ENCODE measurements at regions not wholly inside any gene's neighbourhood (a gene's known extent, or its start where the extent isn't known, plus 50 kb on each side); places are given as distances from the start of the nearest gene placed in this dataset.

DNA sequence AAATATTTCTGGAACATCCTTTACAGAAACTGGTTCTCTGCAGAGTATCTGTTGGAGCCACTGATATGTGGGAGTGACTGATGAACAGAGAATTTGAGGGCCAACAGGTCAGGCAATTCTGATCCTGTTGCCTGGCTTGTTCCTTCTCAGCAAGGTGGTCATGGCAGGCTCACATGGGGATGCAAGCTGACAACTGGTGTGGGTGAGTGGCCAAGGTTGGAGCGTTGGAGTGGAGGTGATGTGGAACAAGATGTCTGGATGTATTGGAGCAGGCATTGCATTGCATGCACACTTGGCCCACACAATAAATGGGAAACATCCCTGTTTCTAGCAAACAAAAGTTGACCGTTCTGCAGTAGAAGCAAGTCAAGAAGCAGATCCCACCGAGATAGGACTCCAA, 380.7 kb downstream of the ZNF536 start:
- ChIA-PET CTCF (no interaction called here), POLR2A (no interaction called here)
- Histone ChIP-seq H3K4me1 (ENCODE audit: insufficient read depth, low read length) (no peaks in the 10 kb centered on the region), H3K27ac (ENCODE audit: low read depth, low read length) (no peak overlapping the region), H3K9me3 (ENCODE audit: low read length) (no peaks in the 10 kb centered on the region), H3K4me3 (ENCODE audit: low read length) (no peak overlapping the region), H3K27me3 (ENCODE audit: insufficient read depth, low read length, poor library complexity, severe bottlenecking) (no peaks in the 10 kb centered on the region), H3K36me3 (ENCODE audit: insufficient read depth, low read length) (no peaks in the 10 kb centered on the region)
- Mint-ChIP-seq H3K4me3 (no peak overlapping the region), H3K27ac (no peak overlapping the region), H3K9me3 (peaks cover 0 to 11% (median 7%) of the 10 kb centered on the region in 5 donors), H3K27me3 (peaks cover 2 to 3% of the 10 kb centered on the region in 2 donors), H3K36me3 (no peaks in the 10 kb centered on the region), H3K4me1 (no peaks in the 10 kb centered on the region)
- DNase-seq = no peak

DNA sequence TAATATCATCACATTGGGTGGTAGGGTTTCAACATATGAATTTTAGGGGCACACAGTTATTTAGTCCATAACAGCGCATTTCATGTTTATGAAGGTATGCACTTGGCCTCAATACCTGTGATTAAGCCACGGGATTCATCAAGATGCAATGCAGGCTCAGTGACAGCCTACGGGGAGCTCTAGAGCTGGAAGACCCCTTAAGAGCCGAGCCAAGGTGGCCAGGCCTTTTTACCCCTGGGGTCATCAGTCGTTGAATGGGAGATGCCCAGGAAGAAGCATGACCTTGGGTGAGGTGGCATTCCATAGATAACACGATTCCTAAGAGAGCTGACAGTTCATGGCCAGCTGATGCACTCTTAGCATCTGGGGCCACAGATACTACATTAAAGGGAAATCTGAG, 380.0 kb downstream of the ZNF536 start:
- Histone ChIP-seq H3K27me3 (ENCODE audit: insufficient read depth, low read length, poor library complexity, severe bottlenecking) (no peaks in the 10 kb centered on the region), H3K4me3 (ENCODE audit: low read length) (no peak overlapping the region), H3K4me1 (ENCODE audit: insufficient read depth, low read length) (no peaks in the 10 kb centered on the region), H3K36me3 (ENCODE audit: insufficient read depth, low read length) (no peaks in the 10 kb centered on the region), H3K9me3 (ENCODE audit: low read length) (no peaks in the 10 kb centered on the region), H3K27ac (ENCODE audit: low read depth, low read length) (no peak overlapping the region)
- Mint-ChIP-seq H3K27ac (no peak overlapping the region), H3K4me3 (no peak overlapping the region), H3K27me3 (peaks cover 2 to 3% of the 10 kb centered on the region in 2 donors), H3K36me3 (no peaks in the 10 kb centered on the region), H3K4me1 (no peaks in the 10 kb centered on the region), H3K9me3 (peaks cover 0 to 11% (median 8%) of the 10 kb centered on the region in 5 donors)
- ChIA-PET CTCF (no interaction called here), POLR2A (no interaction called here)
- DNase-seq = no peak

DNA sequence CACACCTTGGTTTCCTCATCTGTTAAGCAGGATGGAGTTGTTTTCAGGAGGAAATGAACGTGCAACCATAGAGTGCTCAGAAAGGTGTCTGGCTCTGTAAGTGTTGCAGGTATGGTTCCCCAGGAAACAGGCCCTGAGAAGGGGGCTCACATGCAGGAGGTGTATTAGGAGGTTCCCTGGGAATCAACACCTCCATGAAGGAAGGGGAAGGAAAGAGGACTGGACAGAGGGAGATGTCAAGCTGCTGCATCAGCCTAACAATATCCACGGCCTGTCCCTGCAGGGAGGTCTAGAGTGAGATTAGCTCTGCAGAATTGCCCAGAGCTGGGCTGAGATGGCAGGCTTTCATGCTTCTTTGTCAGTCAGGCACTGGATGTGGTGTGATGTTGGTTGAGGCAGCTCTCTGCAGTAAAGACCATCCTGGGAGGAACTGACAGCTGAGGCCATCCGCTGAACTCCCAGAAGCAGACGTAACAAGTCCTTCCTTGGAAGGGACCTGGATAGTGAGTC, 373.3 kb downstream of the ZNF536 start:
- no peak overlapping the region for H3K27ac ChIP-seq (ENCODE audit: low read depth, low read length)
- Mint-ChIP-seq H3K9me3 (peaks cover 3 to 10% (median 6%) of the 10 kb centered on the region in 5 donors), H3K27me3 (peaks cover 7 to 8% of the 10 kb centered on the region in 2 donors), H3K4me1 (no peaks in the 10 kb centered on the region), H3K4me3 (no peak overlapping the region), H3K36me3 (no peaks in the 10 kb centered on the region), H3K27ac (no peak overlapping the region)
- H3K4me3 ChIP-seq (ENCODE audit: low read length) = no peak overlapping the region
- H3K4me1 ChIP-seq (ENCODE audit: insufficient read depth, low read length) = no peaks in the 10 kb centered on the region
- no peak for DNase-seq
- H3K36me3 ChIP-seq (ENCODE audit: insufficient read depth, low read length) = no peaks in the 10 kb centered on the region
- H3K9me3 ChIP-seq (ENCODE audit: low read length) = no peaks in the 10 kb centered on the region
- ChIA-PET POLR2A (no interaction called here), CTCF (no interaction called here)
- no peaks in the 10 kb centered on the region for H3K27me3 ChIP-seq (ENCODE audit: insufficient read depth, low read length, poor library complexity, severe bottlenecking)

DNA sequence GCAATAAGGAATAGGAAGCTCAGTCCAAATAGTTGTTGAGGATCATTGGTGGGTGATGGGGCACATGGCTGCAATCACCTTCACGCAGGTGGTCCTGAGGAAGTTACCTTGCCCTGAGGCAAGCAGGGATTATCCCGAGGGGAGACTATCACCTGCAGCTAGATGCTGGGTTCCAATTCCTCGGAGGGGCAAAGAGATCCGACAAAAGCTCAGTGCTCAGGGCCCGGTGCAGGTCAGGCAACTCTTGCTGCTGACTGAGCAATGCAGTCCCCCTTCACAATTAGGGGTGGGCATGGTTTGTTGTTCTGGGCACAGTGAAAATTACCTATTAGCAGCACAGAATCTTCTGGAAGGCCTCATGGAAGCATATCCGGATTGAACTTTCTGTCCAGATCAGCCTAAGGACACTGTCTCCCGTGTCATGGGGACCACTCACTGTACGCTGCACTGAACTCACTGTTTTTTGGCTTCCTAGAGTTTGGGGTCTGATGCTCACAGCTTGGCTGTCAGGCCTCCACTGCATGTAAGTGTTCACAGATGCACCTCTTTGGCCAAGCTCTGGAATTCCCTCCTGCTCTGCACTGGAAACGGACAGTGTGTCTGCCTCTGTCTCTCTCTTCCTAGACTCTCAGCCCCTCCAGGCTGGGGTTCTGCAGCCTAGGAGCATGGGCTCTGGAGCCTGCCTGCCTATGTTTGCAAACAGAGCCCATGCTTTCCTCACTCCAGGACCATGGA, 372.7 kb downstream of the ZNF536 start:
- POLR2A ChIA-PET = no interaction called here
- H3K36me3 ChIP-seq (ENCODE audit: insufficient read depth, low read length) = no peaks in the 10 kb centered on the region
- H3K27ac Mint-ChIP-seq = no peak overlapping the region
- H3K9me3 Mint-ChIP-seq = peaks cover 0 to 6% (median 3%) of the 10 kb centered on the region in 5 donors
- peaks cover 8 to 10% of the 10 kb centered on the region in 2 donors for H3K27me3 Mint-ChIP-seq
- H3K27ac ChIP-seq (ENCODE audit: low read depth, low read length) = no peak overlapping the region
- DNase-seq = no peak
- H3K36me3 Mint-ChIP-seq = no peaks in the 10 kb centered on the region
- CTCF ChIA-PET = no interaction called here
- H3K4me3 Mint-ChIP-seq = no peak overlapping the region
- H3K4me1 ChIP-seq (ENCODE audit: insufficient read depth, low read length) = no peaks in the 10 kb centered on the region
- no peaks in the 10 kb centered on the region for H3K4me1 Mint-ChIP-seq
- no peak overlapping the region for H3K4me3 ChIP-seq (ENCODE audit: low read length)
- H3K27me3 ChIP-seq (ENCODE audit: insufficient read depth, low read length, poor library complexity, severe bottlenecking) = no peaks in the 10 kb centered on the region
- H3K9me3 ChIP-seq (ENCODE audit: low read length) = no peaks in the 10 kb centered on the region

DNA sequence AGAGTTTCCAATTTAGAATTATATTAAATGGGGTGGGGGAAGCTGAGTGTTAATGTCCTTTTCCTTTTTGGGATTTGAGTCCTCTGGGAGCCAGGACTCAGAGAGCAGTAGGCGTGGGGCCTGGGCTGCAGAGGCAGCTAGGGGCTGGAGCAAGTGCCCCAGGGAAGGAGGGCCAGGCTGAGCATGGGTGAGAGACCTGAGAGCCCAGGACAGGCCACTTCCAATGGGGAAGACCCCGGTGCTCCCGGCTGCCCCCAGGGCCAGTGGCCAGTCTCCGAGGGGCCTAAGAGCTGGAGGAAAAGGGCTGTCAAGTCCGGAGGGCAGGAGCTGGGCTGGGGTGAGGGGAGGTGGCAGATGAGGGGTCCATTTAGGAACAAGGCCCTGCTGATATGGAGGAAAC, 371.5 kb downstream of the ZNF536 start:
- no peak overlapping the region for H3K4me3 ChIP-seq (ENCODE audit: low read length)
- Mint-ChIP-seq H3K4me1 (no peaks in the 10 kb centered on the region), H3K27ac (no peak overlapping the region), H3K27me3 (peaks cover 8 to 10% of the 10 kb centered on the region in 2 donors), H3K4me3 (no peak overlapping the region), H3K36me3 (no peaks in the 10 kb centered on the region), H3K9me3 (peaks cover 0 to 3% (median 0%) of the 10 kb centered on the region in 5 donors)
- ChIA-PET POLR2A (no interaction called here), CTCF (interaction anchor here (0.5 kb wide), 1 partner anchor 1575 kb away, joined by 3 read pairs; no protein-coding TSS in a partner anchor)
- no peaks in the 10 kb centered on the region for H3K36me3 ChIP-seq (ENCODE audit: insufficient read depth, low read length)
- no peaks in the 10 kb centered on the region for H3K4me1 ChIP-seq (ENCODE audit: insufficient read depth, low read length)
- H3K27ac ChIP-seq (ENCODE audit: low read depth, low read length) = no peak overlapping the region
- H3K27me3 ChIP-seq (ENCODE audit: insufficient read depth, low read length, poor library complexity, severe bottlenecking) = no peaks in the 10 kb centered on the region
- DNase-seq = no peak
- no peaks in the 10 kb centered on the region for H3K9me3 ChIP-seq (ENCODE audit: low read length)

DNA sequence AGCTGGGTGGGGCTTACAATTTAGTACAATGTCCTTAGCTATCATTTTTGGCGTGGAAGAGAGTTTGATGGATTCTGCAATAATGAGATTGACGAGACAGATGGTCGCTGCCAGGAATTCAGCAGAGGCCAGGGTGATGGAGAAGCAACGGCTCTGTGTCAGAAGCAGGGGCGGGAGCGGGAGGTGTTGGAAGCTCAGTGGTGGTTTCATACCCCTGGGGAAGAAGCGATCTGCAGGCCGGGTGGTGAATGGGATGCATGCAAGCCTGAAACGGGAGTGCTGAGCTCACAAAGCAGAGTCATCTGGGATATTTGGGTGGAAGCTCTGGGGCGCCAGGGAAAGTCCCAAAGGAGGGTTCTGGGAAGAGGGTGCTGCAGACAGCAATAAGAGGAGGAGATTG, 370.8 kb downstream of the ZNF536 start:
- H3K27me3 ChIP-seq (ENCODE audit: insufficient read depth, low read length, poor library complexity, severe bottlenecking) = no peaks in the 10 kb centered on the region
- no peaks in the 10 kb centered on the region for H3K36me3 ChIP-seq (ENCODE audit: insufficient read depth, low read length)
- no peak overlapping the region for H3K4me3 ChIP-seq (ENCODE audit: low read length)
- Mint-ChIP-seq H3K4me1 (no peaks in the 10 kb centered on the region), H3K9me3 (peaks cover 0 to 3% (median 0%) of the 10 kb centered on the region in 5 donors), H3K27me3 (peaks cover 8 to 10% of the 10 kb centered on the region in 2 donors), H3K36me3 (no peaks in the 10 kb centered on the region), H3K27ac (no peak overlapping the region), H3K4me3 (no peak overlapping the region)
- no peak overlapping the region for H3K27ac ChIP-seq (ENCODE audit: low read depth, low read length)
- ChIA-PET POLR2A (no interaction called here), CTCF (interaction anchor here (0.5 kb wide), 1 partner anchor 1575 kb away, joined by 3 read pairs; no protein-coding TSS in a partner anchor)
- no peaks in the 10 kb centered on the region for H3K4me1 ChIP-seq (ENCODE audit: insufficient read depth, low read length)
- no peaks in the 10 kb centered on the region for H3K9me3 ChIP-seq (ENCODE audit: low read length)
- DNase-seq = no peak

DNA sequence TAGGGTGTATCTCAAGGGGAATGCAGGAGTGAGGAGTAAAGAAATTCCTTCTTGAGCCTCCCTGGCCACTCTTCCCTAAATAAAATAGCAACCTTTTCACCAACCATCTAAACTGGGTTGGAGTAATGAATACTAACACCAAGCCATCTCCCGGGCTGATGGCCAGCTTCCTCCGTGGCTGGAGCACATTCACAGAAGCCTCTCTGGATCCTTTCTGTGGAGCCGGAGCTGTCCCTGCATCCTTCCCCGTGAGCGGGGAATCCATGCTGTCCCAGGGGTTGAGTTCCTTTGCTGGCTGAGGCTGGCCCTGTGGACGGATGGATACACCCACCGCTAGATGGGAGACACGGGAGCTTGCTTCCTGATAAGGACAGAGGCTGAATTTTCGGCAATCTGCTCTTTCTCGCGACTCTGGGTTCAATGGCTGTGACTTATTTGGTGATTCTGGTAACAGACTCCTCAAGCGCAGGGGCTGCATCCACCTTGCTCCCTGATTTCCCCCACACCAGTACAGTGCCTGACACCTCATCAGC, 370.3 kb downstream of the ZNF536 start:
- no peaks in the 10 kb centered on the region for H3K27me3 ChIP-seq (ENCODE audit: insufficient read depth, low read length, poor library complexity, severe bottlenecking)
- no peaks in the 10 kb centered on the region for H3K4me1 ChIP-seq (ENCODE audit: insufficient read depth, low read length)
- DNase-seq = no peak
- Mint-ChIP-seq H3K27ac (no peak overlapping the region), H3K27me3 (peaks cover 8 to 10% of the 10 kb centered on the region in 2 donors), H3K9me3 (peaks cover 0 to 3% (median 0%) of the 10 kb centered on the region in 5 donors), H3K36me3 (no peaks in the 10 kb centered on the region), H3K4me3 (no peak overlapping the region), H3K4me1 (no peaks in the 10 kb centered on the region)
- H3K36me3 ChIP-seq (ENCODE audit: insufficient read depth, low read length) = no peaks in the 10 kb centered on the region
- CTCF ChIA-PET = no interaction called here
- no peak overlapping the region for H3K27ac ChIP-seq (ENCODE audit: low read depth, low read length)
- POLR2A ChIA-PET = no interaction called here
- no peak overlapping the region for H3K4me3 ChIP-seq (ENCODE audit: low read length)
- no peaks in the 10 kb centered on the region for H3K9me3 ChIP-seq (ENCODE audit: low read length)

DNA sequence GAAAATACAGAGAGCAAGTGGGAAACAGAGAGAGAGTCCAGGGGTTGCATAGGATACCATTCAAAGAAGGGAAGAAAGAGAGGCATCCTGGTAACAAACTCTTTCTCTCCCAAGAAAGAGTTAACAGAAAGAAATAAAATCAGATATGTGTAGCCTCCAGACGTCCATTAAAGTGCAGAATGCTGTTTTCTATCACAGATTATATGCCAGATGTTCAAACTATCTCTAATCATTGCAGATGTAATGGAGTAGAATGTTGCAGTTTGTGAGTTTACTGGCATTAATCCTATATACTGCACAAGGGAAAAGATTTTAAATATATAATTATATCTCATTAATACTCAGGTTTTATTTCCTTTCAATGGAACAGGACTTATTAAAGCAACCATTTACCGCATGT, 369.4 kb downstream of the ZNF536 start:
- Mint-ChIP-seq H3K27me3 (peaks cover 10 to 13% of the 10 kb centered on the region in 2 donors), H3K36me3 (no peaks in the 10 kb centered on the region), H3K4me3 (no peak overlapping the region), H3K9me3 (peaks cover 0 to 3% (median 0%) of the 10 kb centered on the region in 5 donors), H3K4me1 (no peaks in the 10 kb centered on the region), H3K27ac (no peak overlapping the region)
- DNase-seq = no peak
- H3K4me3 ChIP-seq (ENCODE audit: low read length) = no peak overlapping the region
- H3K36me3 ChIP-seq (ENCODE audit: insufficient read depth, low read length) = no peaks in the 10 kb centered on the region
- H3K27ac ChIP-seq (ENCODE audit: low read depth, low read length) = no peak overlapping the region
- ChIA-PET POLR2A (no interaction called here), CTCF (no interaction called here)
- H3K27me3 ChIP-seq (ENCODE audit: insufficient read depth, low read length, poor library complexity, severe bottlenecking) = no peaks in the 10 kb centered on the region
- no peaks in the 10 kb centered on the region for H3K4me1 ChIP-seq (ENCODE audit: insufficient read depth, low read length)
- H3K9me3 ChIP-seq (ENCODE audit: low read length) = no peaks in the 10 kb centered on the region

Measured in CD8-positive, alpha-beta memory T cell (primary cell).